GM13977 (cell line): ENCODE measurements at regions not wholly inside any gene's neighbourhood (a gene's known extent, or its start where the extent isn't known, plus 50 kb on each side); places are given as distances from the start of the nearest gene placed in this dataset.

ENCODE experiments used
- DNase-seq: peaks from one replicate; pipeline ENCODE4 v3.0.0; 2012; ENCODE audit warnings: low spot score
- in situ Hi-C: fragments of 300-500 bp; cut with MboI; formaldehyde crosslinking; loops from one replicate; pipeline ENCODE4 v1.12.0; 2022; ENCODE audit warnings: low sequenced_read_pairs, low pct_unique_long_range_greater_than_20kb, mixed read lengths, inconsistent platforms; ENCODE audit not compliant: unreplicated experiment
- TF ChIP-seq, protein P1 (sequence below): IDR thresholded peaks from 2 replicates; pipeline ENCODE4 v1.5.1; 2012; ENCODE audit warnings: mild to moderate bottlenecking, control low read depth; ENCODE audit not compliant: insufficient read depth; ENCODE audit errors: extremely low read depth, missing control alignments

GRCh38 chr10:85333594-85333993 lies 1005.2 kb downstream of the CCSER2 start:
- no peak for DNase-seq
- in situ Hi-C loops = no loop called here
- TF ChIP-seq, protein P1, sequence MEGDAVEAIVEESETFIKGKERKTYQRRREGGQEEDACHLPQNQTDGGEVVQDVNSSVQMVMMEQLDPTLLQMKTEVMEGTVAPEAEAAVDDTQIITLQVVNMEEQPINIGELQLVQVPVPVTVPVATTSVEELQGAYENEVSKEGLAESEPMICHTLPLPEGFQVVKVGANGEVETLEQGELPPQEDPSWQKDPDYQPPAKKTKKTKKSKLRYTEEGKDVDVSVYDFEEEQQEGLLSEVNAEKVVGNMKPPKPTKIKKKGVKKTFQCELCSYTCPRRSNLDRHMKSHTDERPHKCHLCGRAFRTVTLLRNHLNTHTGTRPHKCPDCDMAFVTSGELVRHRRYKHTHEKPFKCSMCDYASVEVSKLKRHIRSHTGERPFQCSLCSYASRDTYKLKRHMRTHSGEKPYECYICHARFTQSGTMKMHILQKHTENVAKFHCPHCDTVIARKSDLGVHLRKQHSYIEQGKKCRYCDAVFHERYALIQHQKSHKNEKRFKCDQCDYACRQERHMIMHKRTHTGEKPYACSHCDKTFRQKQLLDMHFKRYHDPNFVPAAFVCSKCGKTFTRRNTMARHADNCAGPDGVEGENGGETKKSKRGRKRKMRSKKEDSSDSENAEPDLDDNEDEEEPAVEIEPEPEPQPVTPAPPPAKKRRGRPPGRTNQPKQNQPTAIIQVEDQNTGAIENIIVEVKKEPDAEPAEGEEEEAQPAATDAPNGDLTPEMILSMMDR = no peak

DNA sequence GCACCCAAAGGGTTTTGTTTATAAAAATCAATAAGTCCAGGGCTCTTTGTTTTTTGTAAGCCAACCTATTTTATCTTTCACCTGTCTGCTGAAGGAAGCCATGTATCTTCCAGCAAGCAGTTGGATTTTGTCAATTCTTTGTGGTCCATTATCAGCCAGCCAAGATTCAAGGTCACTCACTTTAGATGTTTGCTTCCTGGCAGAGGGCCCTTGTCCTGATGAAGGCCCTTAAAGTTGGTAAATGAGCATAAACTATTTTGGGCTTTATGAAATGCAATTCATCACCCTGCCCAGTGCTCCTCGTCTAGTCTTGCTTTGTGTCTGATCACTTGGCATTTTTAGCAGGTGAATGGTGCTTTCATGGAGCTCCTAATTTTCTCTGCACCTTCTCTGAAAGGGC lies 1004.2 kb downstream of the GRID1 start:
- TF ChIP-seq, protein P1 = no peak
- in situ Hi-C loops = no loop called here
- DNase-seq = no peak

- in situ Hi-C loops = no loop called here
- DNase-seq = no peak
- TF ChIP-seq, protein P1 = no peak
Measured at GRCh38 chr10:85377029-85377806, 989.4 kb downstream of the GRID1 start.

DNA sequence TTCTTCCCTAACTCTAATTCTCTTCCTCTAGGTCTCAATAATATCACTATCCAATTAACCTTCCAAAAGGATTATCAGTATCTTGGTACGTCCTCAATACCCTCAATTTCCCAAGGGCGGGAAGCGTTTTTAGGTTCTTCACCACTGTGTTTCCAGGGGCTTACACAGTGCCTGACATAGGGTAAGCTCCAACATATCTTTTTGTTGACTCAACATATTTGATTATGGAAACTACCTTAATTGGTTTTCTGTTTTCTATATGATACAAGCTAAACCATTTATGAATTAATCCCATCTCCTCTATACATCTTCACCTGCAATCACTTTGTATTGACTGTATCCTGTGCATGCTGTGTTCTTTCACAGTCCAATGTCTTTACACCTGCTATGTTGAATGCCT lies 987.3 kb downstream of the GRID1 start:
- TF ChIP-seq, protein P1 = no peak
- no peak for DNase-seq
- in situ Hi-C loops = no loop called here

DNA sequence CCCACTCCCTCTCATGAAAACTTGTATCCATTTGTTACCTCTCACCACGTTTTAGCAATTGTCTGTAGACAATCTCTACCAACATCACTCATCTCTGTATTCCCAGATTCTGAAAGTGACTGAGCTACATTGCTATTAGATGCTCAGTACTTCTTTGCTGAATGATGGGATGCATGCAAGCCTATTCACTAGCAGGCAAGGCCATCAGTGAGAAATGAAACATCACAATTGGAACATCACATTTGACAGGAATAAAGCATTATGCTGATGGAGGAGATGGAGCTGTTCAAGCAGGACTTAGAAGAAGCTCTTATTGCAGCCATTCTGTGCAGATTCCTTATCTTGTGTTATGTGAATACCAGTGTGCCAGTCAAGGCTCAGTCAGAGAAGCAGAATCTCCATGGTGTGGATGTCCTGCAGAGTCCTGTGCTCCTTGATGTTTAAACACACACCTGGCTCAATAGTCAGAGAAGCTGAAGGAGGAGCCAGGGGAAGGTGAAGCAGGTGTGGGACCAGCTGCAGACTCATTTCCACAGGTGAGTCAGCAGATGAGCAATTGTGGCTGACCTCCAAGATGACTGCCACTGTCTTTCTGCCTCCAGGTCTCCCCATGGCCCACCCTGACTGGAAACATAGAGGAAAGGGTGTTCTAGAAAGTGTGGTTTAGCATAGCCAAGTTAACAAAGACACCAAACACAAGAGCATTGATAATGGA lies 965.5 kb downstream of the GRID1 start:
- in situ Hi-C loops = no loop called here
- TF ChIP-seq, protein P1 = no peak
- no peak for DNase-seq

DNA sequence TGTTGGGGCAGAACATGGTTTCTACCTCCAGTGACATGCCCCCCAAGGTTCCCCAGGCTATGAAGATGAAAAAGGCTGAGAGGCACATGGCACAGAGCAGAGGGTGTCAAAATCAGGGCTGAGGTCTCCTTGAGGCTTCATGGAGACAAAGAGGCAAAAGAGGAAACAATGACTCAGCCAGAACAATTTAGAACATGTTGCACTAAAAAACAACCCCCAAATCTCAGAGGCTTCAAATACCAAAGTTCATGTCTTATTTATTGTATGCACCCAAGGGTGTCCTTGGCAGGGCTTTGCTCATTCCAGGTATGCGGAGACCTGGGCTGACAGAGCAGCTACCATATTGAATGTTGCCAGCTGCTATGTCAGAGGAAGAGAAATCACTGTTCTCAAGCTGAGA lies 964.1 kb downstream of the GRID1 start:
- in situ Hi-C loops = no loop called here
- TF ChIP-seq, protein P1 = no peak
- DNase-seq = no peak
